Activated CD4-positive, alpha-beta T cell treated with anti-CD3 and anti-CD28 coated beads for 36 hours (primary cell): ENCODE measurements at regions not wholly inside any gene's neighbourhood (a gene's known extent, or its start where the extent isn't known, plus 50 kb on each side); places are given as distances from the start of the nearest gene placed in this dataset.
"Not testable (repeated sequence)": the region's sequence is repeated elsewhere in the genome, so short reads cannot be mapped to it uniquely, and the experiment has no call there.

ENCODE experiments used
- ATAC-seq: fragments of 200-7000 bp; cut with Tn5 transposase; one replicate; pipeline ENCODE4 v1.10.0; 2021; ENCODE audit warnings: mild to moderate bottlenecking, moderate library complexity
- CTCF ChIA-PET: fragments of 350-600 bp; sonication (Branson Sonifier 250); formaldehyde crosslinking; loops from one replicate; lab custom pipeline; 2021; ENCODE audit warnings: antibody characterized with exemption; lab: Charles Lee
- POLR2A ChIA-PET: fragments of 350-600 bp; sonication (Branson Sonifier 250); formaldehyde crosslinking; loops from one replicate; lab custom pipeline; 2021; ENCODE audit warnings: antibody characterized with exemption, inconsistent platforms; lab: Charles Lee
- DNase-seq: peaks from one replicate; pipeline ENCODE4 v3.0.0-alpha.2; 2020
- H3K27ac Mint-ChIP-seq: one replicate; pipeline ENCODE4 v1.8.0; 2021; ENCODE audit warnings: mixed read lengths
- H3K27me3 Mint-ChIP-seq: one replicate; pipeline ENCODE4 v1.8.0; 2021; ENCODE audit warnings: mixed read lengths
- H3K36me3 Mint-ChIP-seq: one replicate; pipeline ENCODE4 v1.8.0; 2021; ENCODE audit warnings: low read depth, mixed read lengths
- H3K4me1 Mint-ChIP-seq: one replicate; pipeline ENCODE4 v1.8.0; 2021; ENCODE audit warnings: mixed read lengths
- H3K4me3 Mint-ChIP-seq: one replicate; pipeline ENCODE4 v1.8.0; 2021; ENCODE audit warnings: mild to moderate bottlenecking, moderate library complexity, mixed read lengths
- H3K9me3 Mint-ChIP-seq: one replicate; pipeline ENCODE4 v1.8.0; 2021; ENCODE audit warnings: low read depth, mixed read lengths
- intact Hi-C, 2 experiments: fragments of 100-400 bp; cut with DNase I in 1 of 2; cut with micrococcal nuclease in 1 of 2; formaldehyde crosslinking; loops; one replicate each; pipeline versions ENCODE4 v1.14.2 to v1.15.1; 2022 to 2024; cut with DNase I, micrococcal nuclease

GRCh38 chr2:160610041-160610440 is 116.4 kb upstream of the RBMS1 start:
- Mint-ChIP-seq H3K27ac (no peak overlapping the region), H3K4me1 (peaks cover 47% of the 10 kb centered on the region), H3K4me3 (no peak overlapping the region), H3K9me3 (no peaks in the 10 kb centered on the region), H3K27me3 (peaks cover 2% of the 10 kb centered on the region), H3K36me3 (no peaks in the 10 kb centered on the region)
- ChIA-PET POLR2A (no interaction called here), CTCF (interaction anchor here (0.8 kb wide), 1 partner anchor 360 kb away, joined by 3 read pairs; no protein-coding TSS in a partner anchor)
- intact Hi-C loops, result no loop called here
- ATAC-seq (no peak), DNase-seq (no peak)

GRCh38 chr2:160612266-160612856 is 118.8 kb upstream of the RBMS1 start:
- ChIA-PET POLR2A (no interaction called here), CTCF (no interaction called here)
- Mint-ChIP-seq H3K27me3 (peaks cover 2% of the 10 kb centered on the region), H3K4me1 (peaks cover 47% of the 10 kb centered on the region), H3K36me3 (no peaks in the 10 kb centered on the region), H3K9me3 (peaks cover 8% of the 10 kb centered on the region), H3K4me3 (no peak overlapping the region), H3K27ac (no peak overlapping the region)
- DNase-seq (no peak), ATAC-seq (no peak)
- intact Hi-C loops, result no loop called here

- ChIA-PET POLR2A (no interaction called here), CTCF (interaction anchor here (0.6 to 1.2 kb wide), 4 partner anchors 33 to 1420 kb away, joined by 3 read pairs; no protein-coding TSS in a partner anchor)
- intact Hi-C loops, result no loop called here
- DNase-seq (no peak), ATAC-seq (peak; percentile 39)
- Mint-ChIP-seq H3K4me3 (no peak overlapping the region), H3K36me3 (no peaks in the 10 kb centered on the region), H3K9me3 (peaks cover 8% of the 10 kb centered on the region), H3K27ac (no peak overlapping the region), H3K27me3 (peaks cover 2% of the 10 kb centered on the region), H3K4me1 (peaks cover 36% of the 10 kb centered on the region)
Observed at GRCh38 chr2:160613466-160614153, 120.0 kb upstream of the RBMS1 start.

GRCh38 chr2:160614391-160614790 is 120.8 kb upstream of the RBMS1 start:
- H3K4me3 Mint-ChIP-seq, result no peak overlapping the region
- no peaks in the 10 kb centered on the region for H3K36me3 Mint-ChIP-seq
- H3K4me1 Mint-ChIP-seq, result peaks cover 30% of the 10 kb centered on the region
- intact Hi-C loops, result no loop called here
- CTCF ChIA-PET, result interaction anchor here (1.2 kb wide), 1 partner anchor 38 kb away, joined by 3 read pairs; no protein-coding TSS in a partner anchor
- DNase-seq, result no peak
- H3K9me3 Mint-ChIP-seq, result peaks cover 8% of the 10 kb centered on the region
- H3K27me3 Mint-ChIP-seq, result peaks cover 2% of the 10 kb centered on the region
- ATAC-seq, result no peak
- POLR2A ChIA-PET, result no interaction called here
- H3K27ac Mint-ChIP-seq, result no peak overlapping the region

GRCh38 chr2:160615706-160616105 is 122.1 kb upstream of the RBMS1 start:
- no peak overlapping the region for H3K4me3 Mint-ChIP-seq
- DNase-seq (no peak), ATAC-seq (no peak)
- H3K27ac Mint-ChIP-seq, result no peak overlapping the region
- H3K27me3 Mint-ChIP-seq, result peaks cover 2% of the 10 kb centered on the region
- H3K36me3 Mint-ChIP-seq, result no peaks in the 10 kb centered on the region
- H3K4me1 Mint-ChIP-seq, result peaks cover 19% of the 10 kb centered on the region
- peaks cover 8% of the 10 kb centered on the region for H3K9me3 Mint-ChIP-seq
- intact Hi-C loops, result no loop called here
- ChIA-PET POLR2A (no interaction called here), CTCF (no interaction called here)

- Mint-ChIP-seq H3K4me3 (no peak overlapping the region), H3K36me3 (no peaks in the 10 kb centered on the region), H3K9me3 (peaks cover 8% of the 10 kb centered on the region), H3K27me3 (peaks cover 2% of the 10 kb centered on the region), H3K4me1 (peaks cover 15% of the 10 kb centered on the region), H3K27ac (no peak overlapping the region)
- ChIA-PET CTCF (no interaction called here), POLR2A (no interaction called here)
- ATAC-seq (no peak), DNase-seq (no peak)
- intact Hi-C loops, result no loop called here
Observed at GRCh38 chr2:160616149-160616548, 122.5 kb upstream of the RBMS1 start.

GRCh38 chr2:160621748-160622147 is 128.1 kb upstream of the RBMS1 start:
- DNase-seq (no peak), ATAC-seq (no peak)
- no peaks in the 10 kb centered on the region for H3K4me1 Mint-ChIP-seq
- CTCF ChIA-PET, result no interaction called here
- H3K27ac Mint-ChIP-seq, result no peak overlapping the region
- H3K27me3 Mint-ChIP-seq, result no peaks in the 10 kb centered on the region
- POLR2A ChIA-PET, result no interaction called here
- no peaks in the 10 kb centered on the region for H3K36me3 Mint-ChIP-seq
- no peak overlapping the region for H3K4me3 Mint-ChIP-seq
- peaks cover 7% of the 10 kb centered on the region for H3K9me3 Mint-ChIP-seq
- intact Hi-C loops, result no loop called here

- DNase-seq, H3K27ac Mint-ChIP-seq, intact Hi-C loops, H3K4me1 Mint-ChIP-seq, ATAC-seq, H3K27me3 Mint-ChIP-seq, H3K4me3 Mint-ChIP-seq, H3K9me3 Mint-ChIP-seq, H3K36me3 Mint-ChIP-seq, POLR2A ChIA-PET: not testable (repeated sequence)
- CTCF ChIA-PET, result interaction anchor here (0.7 kb wide), 1 partner anchor 86 kb away, joined by 3 read pairs; no protein-coding TSS in a partner anchor
Observed at GRCh38 chr2:160628020-160628637, 134.5 kb upstream of the RBMS1 start.

- ATAC-seq (no peak), DNase-seq (no peak)
- ChIA-PET CTCF (no interaction called here), POLR2A (no interaction called here)
- H3K27ac Mint-ChIP-seq, result no peak overlapping the region
- intact Hi-C loops, result no loop called here
- peaks cover 7% of the 10 kb centered on the region for H3K4me1 Mint-ChIP-seq
- no peak overlapping the region for H3K4me3 Mint-ChIP-seq
- no peaks in the 10 kb centered on the region for H3K36me3 Mint-ChIP-seq
- no peaks in the 10 kb centered on the region for H3K27me3 Mint-ChIP-seq
- H3K9me3 Mint-ChIP-seq, result peaks cover 7% of the 10 kb centered on the region
Observed at GRCh38 chr2:160628811-160629210, 135.2 kb upstream of the RBMS1 start.

GRCh38 chr2:160630801-160631590 is 137.4 kb upstream of the RBMS1 start:
- POLR2A ChIA-PET, result no interaction called here
- CTCF ChIA-PET, result interaction anchor here (0.6 kb wide), 1 partner anchor 109 kb away, joined by 5 read pairs; no protein-coding TSS in a partner anchor
- no peak overlapping the region for H3K27ac Mint-ChIP-seq

More at GRCh38 chr2:160630801-160631590, 137.4 kb upstream of the RBMS1 start:
- H3K4me1 Mint-ChIP-seq, result peaks cover 11% of the 10 kb centered on the region
- H3K9me3 Mint-ChIP-seq, result no peaks in the 10 kb centered on the region
- no peak for DNase-seq
- H3K4me3 Mint-ChIP-seq, result no peak overlapping the region
- no peak for ATAC-seq
- H3K27me3 Mint-ChIP-seq, result no peaks in the 10 kb centered on the region
- intact Hi-C loops, result no loop called here
- no peaks in the 10 kb centered on the region for H3K36me3 Mint-ChIP-seq
